ENCODE measurements at regions not wholly inside any gene's neighbourhood (a gene's known extent, or its start where the extent isn't known, plus 50 kb on each side); places are given as distances from the start of the nearest gene placed in this dataset.

GRCh38 chr5:143952809-143953208 is 140.8 kb downstream of the HMHB1 start:
- TF ChIP-seq CTCF (conservative IDR thresholded peaks at IDR 0.05; ENCODE audit: low read depth), result no peak
- POLR2A ChIA-PET (ENCODE audit: low non-redundant PET), result no interaction called here
- no peak overlapping the region for H3K27ac ChIP-seq
- CTCF ChIA-PET, result no interaction called here
- no peak for DNase-seq (ENCODE audit: low spot score)

GRCh38 chr5:143953851-143954250 is 141.9 kb downstream of the HMHB1 start:
- H3K27ac ChIP-seq, result no peak overlapping the region
- CTCF ChIA-PET, result interaction anchor here (0.6 kb wide), 1 partner anchor 127 kb away, joined by 4 read pairs; no protein-coding TSS in a partner anchor
- no peak for TF ChIP-seq CTCF (conservative IDR thresholded peaks at IDR 0.05; ENCODE audit: low read depth)
- no peak for DNase-seq (ENCODE audit: low spot score)
- POLR2A ChIA-PET (ENCODE audit: low non-redundant PET), result no interaction called here

GRCh38 chr5:143955141-143955540 is 143.2 kb downstream of the HMHB1 start:
- ChIA-PET CTCF (interaction anchor here (0.5 to 0.7 kb wide), 2 partner anchors 767 to 903 kb away, joined by 3 to 4 read pairs; no protein-coding TSS in a partner anchor), POLR2A (ENCODE audit: low non-redundant PET) (no interaction called here)

GRCh38 chr5:143957455-143957854 is 145.5 kb downstream of the HMHB1 start:
- no peak overlapping the region for H3K27ac ChIP-seq
- TF ChIP-seq CTCF (conservative IDR thresholded peaks at IDR 0.05; ENCODE audit: low read depth), result no peak; the same call in 1 of the 2 replicates
- ChIA-PET CTCF (interaction anchor here (0.6 to 0.7 kb wide), 2 partner anchors 17 to 256 kb away, joined by 3 to 7 read pairs; no protein-coding TSS in a partner anchor), POLR2A (ENCODE audit: low non-redundant PET) (no interaction called here)
- DNase-seq (ENCODE audit: low spot score), result no peak

More at GRCh38 chr5:143955141-143955540, 143.2 kb downstream of the HMHB1 start:
- no peak for TF ChIP-seq CTCF (conservative IDR thresholded peaks at IDR 0.05; ENCODE audit: low read depth)
- H3K27ac ChIP-seq, result no peak overlapping the region
- no peak for DNase-seq (ENCODE audit: low spot score)

- CTCF ChIA-PET, result interaction anchor here (0.6 kb wide), 1 partner anchor 671 kb away, joined by 3 read pairs; no protein-coding TSS in a partner anchor
- H3K27ac ChIP-seq, result no peak overlapping the region
- TF ChIP-seq CTCF (conservative IDR thresholded peaks at IDR 0.05; ENCODE audit: low read depth), result no peak
- POLR2A ChIA-PET (ENCODE audit: low non-redundant PET), result no interaction called here
- DNase-seq (ENCODE audit: low spot score), result no peak
These were observed 150.2 kb downstream of the HMHB1 start for GRCh38 chr5:143962201-143962600.

GRCh38 chr5:143964919-143965318 is 153.0 kb downstream of the HMHB1 start:
- H3K27ac ChIP-seq, result no peak overlapping the region
- DNase-seq (ENCODE audit: low spot score), result no peak
- ChIA-PET POLR2A (ENCODE audit: low non-redundant PET) (no interaction called here), CTCF (no interaction called here)
- TF ChIP-seq CTCF (conservative IDR thresholded peaks at IDR 0.05; ENCODE audit: low read depth), result no peak

Measured in RWPE1 (cell line).